Stomach (tissue), 8 donors: ENCODE measurements at regions not wholly inside any gene's neighbourhood (a gene's known extent, or its start where the extent isn't known, plus 50 kb on each side); places are given as distances from the start of the nearest gene placed in this dataset.

Source experiments
- DNase-seq, 2 donors: peaks; one replicate each; pipeline versions ENCODE4 v3.0.0 to v3.0.0-alpha.2; 2013 to 2019
- H3K27ac ChIP-seq, 5 donors: fragments of 200-600 bp in 4 of 5; sonication (generic) in 4 of 5; one replicate each; pipeline ENCODE4 v1.5.1; 2013 to 2019; ENCODE audit warnings: mild to moderate bottlenecking in 1 of 5, moderate library complexity in 1 of 5
- H3K27me3 ChIP-seq, 3 donors: fragments of 200-600 bp; sonication (generic); one replicate each; pipeline ENCODE4 v1.5.1; 2017 to 2019; ENCODE audit warnings: mixed run types in 1 of 3
- H3K36me3 ChIP-seq, 4 donors: fragments of 200-600 bp; sonication (generic); 1 replicate in 3 of 4; 2 replicates in 1 of 4; pipeline ENCODE4 v1.5.1; 2016 to 2019
- H3K4me1 ChIP-seq, 4 donors: fragments of 200-600 bp; sonication (generic); one replicate each; pipeline ENCODE4 v1.5.1; 2016 to 2019
- H3K4me3 ChIP-seq, 4 donors: fragments of 200-600 bp; sonication (generic) in 3 of 4; one replicate each; pipeline ENCODE4 v1.5.1; 2016 to 2019; ENCODE audit warnings: mild to moderate bottlenecking in 1 of 4
- H3K9me3 ChIP-seq, 4 donors: fragments of 200-600 bp; sonication (generic); one replicate each; pipeline ENCODE4 v1.5.1; 2016 to 2019
- EP300 ChIP-seq: sonication (generic); formaldehyde crosslinking; IDR thresholded peaks from one replicate; pipeline ENCODE4 v1.6.1; 2017; ENCODE audit warnings: antibody characterized with exemption
- POLR2A ChIP-seq, 4 donors: fragments of 450-650 bp; IDR thresholded peaks; one replicate each; pipeline ENCODE4 v1.6.1; 2016; ENCODE audit warnings: antibody characterized with exemption in 4 of 4, control low read depth in 2 of 4, mild to moderate bottlenecking in 1 of 4, moderate library complexity in 1 of 4
- POLR2AphosphoS5 ChIP-seq, 3 donors: sonication (generic); formaldehyde crosslinking; IDR thresholded peaks; one replicate each; pipeline ENCODE4 v1.6.1; 2016; ENCODE audit warnings: antibody characterized with exemption in 3 of 3
- WGBS, 5 donors: extraction: QIAGEN DNeasy Blood & Tissue Kit in 3 of 5; methylation state at CpG; one replicate each; pipeline versions ENCODE4 v1.1.5 to v1.1.7; 2013 to 2018; 5-methylcytosine and 5-hydroxymethylcytosine counted together
- intact Hi-C: fragments of 100-400 bp; cut with DNase I; formaldehyde crosslinking; loops from one replicate; pipeline ENCODE4 v1.15.1; 2023; ENCODE audit warnings: low total_unique reads
- TF ChIP-seq, protein P1 (sequence below), 7 experiments: fragments of 450-650 bp in 4 of 7; fragments of 200-600 bp in 3 of 7; sonication (generic) in 3 of 7; IDR thresholded peaks; one replicate each; pipeline ENCODE4 v1.5.1; 2016 to 2019; ENCODE audit warnings: antibody characterized with exemption in 7 of 7, control low read depth in 2 of 7, mild to moderate bottlenecking in 1 of 7
- donor health status: healthy with polysubstance abuse.
- donor health status: Bipolar disorder and iron deficiency.
- donor health status: healthy.

DNA sequence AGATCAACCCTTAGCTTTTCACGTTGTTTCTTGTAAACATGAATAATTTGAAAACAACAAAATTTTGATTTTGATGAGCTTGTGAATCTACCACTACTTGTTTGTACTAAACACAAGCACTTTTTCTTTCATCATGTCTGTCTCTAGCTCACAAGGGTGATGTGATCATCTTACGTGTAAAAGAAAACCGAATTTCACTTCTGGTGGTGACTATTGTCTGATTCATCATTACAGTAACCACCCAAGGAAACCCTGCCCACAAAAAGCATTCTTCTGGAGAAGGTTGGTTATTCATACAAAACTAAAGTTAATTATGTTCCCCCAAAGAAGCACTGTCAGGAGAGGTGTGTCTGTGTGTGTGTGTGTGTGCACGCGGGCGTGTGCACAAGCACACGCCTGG, 285.4 kb downstream of the ZNF516 start:
- Histone ChIP-seq H3K9me3 (no peaks in the 10 kb centered on the region), H3K4me1 (no peaks in the 10 kb centered on the region), H3K36me3 (no peaks in the 10 kb centered on the region), H3K27ac (no peak overlapping the region), H3K27me3 (peaks cover 0 to 13% (median 5%) of the 10 kb centered on the region in 3 donors), H3K4me3 (no peak overlapping the region)
- WGBS, 5 donors, result 74 to 79% (median 75%) methylated on average over 7 of the region's 7 CpGs
- DNase-seq, result no peak
- TF ChIP-seq EP300 (no peak), POLR2AphosphoS5 (IDR thresholded peaks at IDR 0.05) (no peak), POLR2A (IDR thresholded peaks at IDR 0.05) (no peak)
- TF ChIP-seq, protein P1, sequence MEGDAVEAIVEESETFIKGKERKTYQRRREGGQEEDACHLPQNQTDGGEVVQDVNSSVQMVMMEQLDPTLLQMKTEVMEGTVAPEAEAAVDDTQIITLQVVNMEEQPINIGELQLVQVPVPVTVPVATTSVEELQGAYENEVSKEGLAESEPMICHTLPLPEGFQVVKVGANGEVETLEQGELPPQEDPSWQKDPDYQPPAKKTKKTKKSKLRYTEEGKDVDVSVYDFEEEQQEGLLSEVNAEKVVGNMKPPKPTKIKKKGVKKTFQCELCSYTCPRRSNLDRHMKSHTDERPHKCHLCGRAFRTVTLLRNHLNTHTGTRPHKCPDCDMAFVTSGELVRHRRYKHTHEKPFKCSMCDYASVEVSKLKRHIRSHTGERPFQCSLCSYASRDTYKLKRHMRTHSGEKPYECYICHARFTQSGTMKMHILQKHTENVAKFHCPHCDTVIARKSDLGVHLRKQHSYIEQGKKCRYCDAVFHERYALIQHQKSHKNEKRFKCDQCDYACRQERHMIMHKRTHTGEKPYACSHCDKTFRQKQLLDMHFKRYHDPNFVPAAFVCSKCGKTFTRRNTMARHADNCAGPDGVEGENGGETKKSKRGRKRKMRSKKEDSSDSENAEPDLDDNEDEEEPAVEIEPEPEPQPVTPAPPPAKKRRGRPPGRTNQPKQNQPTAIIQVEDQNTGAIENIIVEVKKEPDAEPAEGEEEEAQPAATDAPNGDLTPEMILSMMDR (IDR thresholded peaks at IDR 0.05), result no peak
- intact Hi-C loops, result no loop called here

- Histone ChIP-seq H3K27me3 (peaks cover 0 to 16% (median 5%) of the 10 kb centered on the region in 3 donors), H3K9me3 (no peaks in the 10 kb centered on the region), H3K4me1 (no peaks in the 10 kb centered on the region), H3K36me3 (no peaks in the 10 kb centered on the region), H3K27ac (no peak overlapping the region), H3K4me3 (peak overlapping the region in 1 of 4 donors; percentile 13)
- TF ChIP-seq EP300 (no peak), POLR2A (IDR thresholded peaks at IDR 0.05) (no peak), POLR2AphosphoS5 (IDR thresholded peaks at IDR 0.05) (no peak)
- TF ChIP-seq, protein P1 (IDR thresholded peaks at IDR 0.05), result no peak
- intact Hi-C loops, result no loop called here
- DNase-seq, result peak in 1 of 2 donors; percentile 32
- WGBS, 5 donors, result 32 to 42% (median 36%) methylated on average over 21 of the region's 21 CpGs
Measured at GRCh38 chr18:76208678-76209306, 286.2 kb downstream of the ZNF516 start.

GRCh38 chr18:76205906-76206305, 289.1 kb downstream of the ZNF516 start:
- H3K4me1 ChIP-seq, result no peaks in the 10 kb centered on the region
- H3K36me3 ChIP-seq, result no peaks in the 10 kb centered on the region
- H3K9me3 ChIP-seq, result no peaks in the 10 kb centered on the region
- H3K27me3 ChIP-seq, result peaks cover 0 to 16% (median 5%) of the 10 kb centered on the region in 3 donors
- WGBS, 5 donors, result 74 to 85% (median 78%) methylated on average over 7 of the region's 7 CpGs
- DNase-seq, result no peak
- intact Hi-C loops, result no loop called here
- H3K4me3 ChIP-seq, result no peak overlapping the region
- TF ChIP-seq EP300, result no peak
- no peak for TF ChIP-seq POLR2AphosphoS5 (IDR thresholded peaks at IDR 0.05)
- TF ChIP-seq POLR2A (IDR thresholded peaks at IDR 0.05), result no peak
- TF ChIP-seq, protein P1 (IDR thresholded peaks at IDR 0.05), result no peak
- H3K27ac ChIP-seq, result no peak overlapping the region

GRCh38 chr18:76203552-76203951, 291.5 kb downstream of the ZNF516 start:
- 59 to 75% (median 69%) methylated on average over 6 of the region's 6 CpGs for WGBS, 5 donors
- Histone ChIP-seq H3K36me3 (no peaks in the 10 kb centered on the region), H3K27me3 (peaks cover 0 to 5% (median 0%) of the 10 kb centered on the region in 3 donors), H3K4me1 (no peaks in the 10 kb centered on the region), H3K27ac (no peak overlapping the region), H3K4me3 (no peak overlapping the region), H3K9me3 (no peaks in the 10 kb centered on the region)
- DNase-seq, result no peak
- intact Hi-C loops, result no loop called here
- no peak for TF ChIP-seq POLR2AphosphoS5 (IDR thresholded peaks at IDR 0.05)
- TF ChIP-seq, protein P1 (IDR thresholded peaks at IDR 0.05), result no peak
- no peak for TF ChIP-seq EP300
- no peak for TF ChIP-seq POLR2A (IDR thresholded peaks at IDR 0.05)
